Left ventricle myocardium inferior (tissue), 1 donor: ENCODE measurements at regions not wholly inside any gene's neighbourhood (a gene's known extent, or its start where the extent isn't known, plus 50 kb on each side); places are given as distances from the start of the nearest gene placed in this dataset.
"Not testable (repeated sequence)": the region's sequence is repeated elsewhere in the genome, so short reads cannot be mapped to it uniquely, and the experiment has no call there.

Source experiments
- DNase-seq: peaks from one replicate; pipeline ENCODE4 v3.0.0-alpha.2; 2020
- H3K27ac ChIP-seq: fragments of 200-600 bp; replicated peaks from 2 replicates; pipeline ENCODE4 v1.8.0; 2021
- H3K27me3 ChIP-seq: fragments of 200-600 bp; 2 replicates; pipeline ENCODE4 v1.8.0; 2021; ENCODE audit warnings: low read depth
- H3K36me3 ChIP-seq: fragments of 200-600 bp; 2 replicates; pipeline ENCODE4 v1.8.0; 2021
- H3K4me1 ChIP-seq: fragments of 200-600 bp; 2 replicates; pipeline ENCODE4 v1.8.0; 2021
- H3K4me3 ChIP-seq: fragments of 200-600 bp; 2 replicates; pipeline ENCODE4 v1.8.0; 2021; ENCODE audit warnings: mild to moderate bottlenecking, moderate library complexity
- H3K9me3 ChIP-seq: fragments of 200-600 bp; replicated peaks from 2 replicates; pipeline ENCODE4 v1.8.0; 2021
- intact Hi-C: fragments of 100-400 bp; cut with micrococcal nuclease; formaldehyde crosslinking; loops from one replicate; pipeline ENCODE4 v1.11.0; 2022
- TF ChIP-seq, protein P1 (sequence below): fragments of 200-600 bp; IDR thresholded peaks from 2 replicates; pipeline ENCODE4 v1.8.0; 2021; ENCODE audit warnings: antibody characterized with exemption, mild to moderate bottlenecking, borderline replicate concordance
- donor health status: DM: no; HTN: yes; CAD: no; lungs with severe emphysema.

DNA sequence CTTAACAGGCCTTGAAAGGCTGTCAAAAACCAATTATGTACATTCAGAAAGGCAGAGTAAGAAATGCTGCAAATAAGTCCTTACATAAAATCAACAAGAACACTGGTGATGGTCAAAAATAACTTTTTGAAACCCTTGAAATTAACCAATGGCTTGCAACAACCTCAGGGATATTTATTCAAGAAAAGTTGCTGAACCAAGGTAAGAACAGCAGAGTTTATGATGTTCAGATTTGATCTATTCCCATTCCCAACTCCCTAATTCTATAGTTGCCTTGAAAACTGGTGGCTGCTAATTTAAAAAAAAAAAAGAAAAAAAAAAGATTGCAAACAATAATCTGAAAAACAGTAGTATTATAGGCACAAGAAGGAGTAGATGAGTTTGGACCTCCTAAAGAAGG lies 109.8 kb upstream of the UFM1 start:
- Histone ChIP-seq H3K27ac (no peak overlapping the region), H3K36me3 (no peaks in the 10 kb centered on the region), H3K27me3 (no peaks in the 10 kb centered on the region), H3K9me3 (no peaks in the 10 kb centered on the region), H3K4me1 (no peaks in the 10 kb centered on the region), H3K4me3 (no peak overlapping the region)
- TF ChIP-seq, protein P1, sequence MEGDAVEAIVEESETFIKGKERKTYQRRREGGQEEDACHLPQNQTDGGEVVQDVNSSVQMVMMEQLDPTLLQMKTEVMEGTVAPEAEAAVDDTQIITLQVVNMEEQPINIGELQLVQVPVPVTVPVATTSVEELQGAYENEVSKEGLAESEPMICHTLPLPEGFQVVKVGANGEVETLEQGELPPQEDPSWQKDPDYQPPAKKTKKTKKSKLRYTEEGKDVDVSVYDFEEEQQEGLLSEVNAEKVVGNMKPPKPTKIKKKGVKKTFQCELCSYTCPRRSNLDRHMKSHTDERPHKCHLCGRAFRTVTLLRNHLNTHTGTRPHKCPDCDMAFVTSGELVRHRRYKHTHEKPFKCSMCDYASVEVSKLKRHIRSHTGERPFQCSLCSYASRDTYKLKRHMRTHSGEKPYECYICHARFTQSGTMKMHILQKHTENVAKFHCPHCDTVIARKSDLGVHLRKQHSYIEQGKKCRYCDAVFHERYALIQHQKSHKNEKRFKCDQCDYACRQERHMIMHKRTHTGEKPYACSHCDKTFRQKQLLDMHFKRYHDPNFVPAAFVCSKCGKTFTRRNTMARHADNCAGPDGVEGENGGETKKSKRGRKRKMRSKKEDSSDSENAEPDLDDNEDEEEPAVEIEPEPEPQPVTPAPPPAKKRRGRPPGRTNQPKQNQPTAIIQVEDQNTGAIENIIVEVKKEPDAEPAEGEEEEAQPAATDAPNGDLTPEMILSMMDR: no peak
- intact Hi-C loops: no loop called here
- DNase-seq: no peak

- DNase-seq: no peak
- Histone ChIP-seq H3K27me3 (no peaks in the 10 kb centered on the region), H3K4me3 (no peak overlapping the region), H3K9me3 (peaks cover 10% of the 10 kb centered on the region), H3K27ac (no peak overlapping the region), H3K4me1 (no peaks in the 10 kb centered on the region), H3K36me3 (no peaks in the 10 kb centered on the region)
- intact Hi-C loops: no loop called here
- TF ChIP-seq, protein P1: no peak
Observed at GRCh38 chr13:38228322-38228721, 121.3 kb upstream of the UFM1 start.

GRCh38 chr13:38226496-38226895 lies 123.2 kb upstream of the UFM1 start:
- intact Hi-C loops: no loop called here
- H3K27ac ChIP-seq: no peak overlapping the region
- TF ChIP-seq, protein P1: no peak
- H3K4me3 ChIP-seq: no peak overlapping the region
- no peaks in the 10 kb centered on the region for H3K36me3 ChIP-seq
- no peaks in the 10 kb centered on the region for H3K27me3 ChIP-seq
- DNase-seq: no peak
- no peaks in the 10 kb centered on the region for H3K9me3 ChIP-seq
- no peaks in the 10 kb centered on the region for H3K4me1 ChIP-seq

GRCh38 chr13:38223089-38223488 lies 126.6 kb upstream of the UFM1 start:
- no peak for DNase-seq
- Histone ChIP-seq H3K36me3 (no peaks in the 10 kb centered on the region), H3K4me1 (no peaks in the 10 kb centered on the region), H3K27ac (no peak overlapping the region), H3K4me3 (no peak overlapping the region), H3K9me3 (no peaks in the 10 kb centered on the region), H3K27me3 (no peaks in the 10 kb centered on the region)
- TF ChIP-seq, protein P1: peak; percentile 37
- intact Hi-C loops: no loop called here

- intact Hi-C loops, H3K36me3 ChIP-seq, H3K27ac ChIP-seq, DNase-seq, H3K4me1 ChIP-seq, H3K4me3 ChIP-seq, H3K27me3 ChIP-seq, H3K9me3 ChIP-seq: not testable (repeated sequence)
Observed at GRCh38 chr13:38221120-38221519, 128.5 kb upstream of the UFM1 start.

DNA sequence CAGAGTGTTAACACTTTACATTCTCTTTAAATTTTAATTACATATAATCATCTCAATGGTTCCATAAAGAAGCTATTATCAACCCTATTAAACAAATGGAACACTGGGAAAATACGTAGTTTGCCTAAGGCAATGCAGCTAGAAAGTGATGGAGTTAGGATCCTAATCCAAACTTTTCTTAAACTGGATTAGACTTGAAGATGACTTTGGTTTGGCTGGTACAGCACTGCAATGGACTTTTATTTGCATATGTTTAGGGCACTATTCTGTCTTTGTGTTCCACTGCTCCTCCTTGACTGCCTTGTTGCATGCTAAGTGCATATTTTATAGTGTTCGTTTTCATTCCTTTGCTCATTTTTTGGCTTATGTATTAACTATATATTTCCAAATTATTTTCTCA lies 133.5 kb upstream of the UFM1 start:
- Histone ChIP-seq H3K4me1 (no peaks in the 10 kb centered on the region), H3K4me3 (no peak overlapping the region), H3K9me3 (peaks cover 13% of the 10 kb centered on the region), H3K36me3 (no peaks in the 10 kb centered on the region), H3K27me3 (no peaks in the 10 kb centered on the region), H3K27ac (no peak overlapping the region)
- intact Hi-C loops: no loop called here
- TF ChIP-seq, protein P1: no peak
- no peak for DNase-seq
